ENCODE measurements at regions not wholly inside any gene's neighbourhood (a gene's known extent, or its start where the extent isn't known, plus 50 kb on each side); places are given as distances from the start of the nearest gene placed in this dataset.

DNA sequence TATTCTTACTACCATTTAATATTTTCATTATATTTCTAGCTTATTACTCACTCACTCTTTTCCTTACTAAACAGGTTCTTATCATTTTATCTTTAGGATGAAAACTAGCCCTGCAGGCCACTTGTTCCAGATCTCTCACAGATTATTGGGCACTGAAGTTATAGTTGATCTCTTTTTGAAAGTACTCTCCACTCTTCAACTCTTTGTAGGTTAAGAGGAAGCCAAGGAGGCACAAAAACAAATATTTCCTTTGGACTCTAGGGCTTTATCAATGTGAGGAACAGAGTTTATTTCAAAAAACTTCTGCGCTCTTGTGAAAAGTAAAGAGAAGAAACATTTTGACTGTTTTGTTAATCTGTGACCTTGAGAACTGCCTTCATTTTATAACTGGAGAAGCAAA, 96.0 kb upstream of the NPHP3 start:
- DNase-seq (ENCODE audit: insufficient read length, low spot score) (no peak), FAIRE-seq (no peak)
- TF ChIP-seq, protein P1, sequence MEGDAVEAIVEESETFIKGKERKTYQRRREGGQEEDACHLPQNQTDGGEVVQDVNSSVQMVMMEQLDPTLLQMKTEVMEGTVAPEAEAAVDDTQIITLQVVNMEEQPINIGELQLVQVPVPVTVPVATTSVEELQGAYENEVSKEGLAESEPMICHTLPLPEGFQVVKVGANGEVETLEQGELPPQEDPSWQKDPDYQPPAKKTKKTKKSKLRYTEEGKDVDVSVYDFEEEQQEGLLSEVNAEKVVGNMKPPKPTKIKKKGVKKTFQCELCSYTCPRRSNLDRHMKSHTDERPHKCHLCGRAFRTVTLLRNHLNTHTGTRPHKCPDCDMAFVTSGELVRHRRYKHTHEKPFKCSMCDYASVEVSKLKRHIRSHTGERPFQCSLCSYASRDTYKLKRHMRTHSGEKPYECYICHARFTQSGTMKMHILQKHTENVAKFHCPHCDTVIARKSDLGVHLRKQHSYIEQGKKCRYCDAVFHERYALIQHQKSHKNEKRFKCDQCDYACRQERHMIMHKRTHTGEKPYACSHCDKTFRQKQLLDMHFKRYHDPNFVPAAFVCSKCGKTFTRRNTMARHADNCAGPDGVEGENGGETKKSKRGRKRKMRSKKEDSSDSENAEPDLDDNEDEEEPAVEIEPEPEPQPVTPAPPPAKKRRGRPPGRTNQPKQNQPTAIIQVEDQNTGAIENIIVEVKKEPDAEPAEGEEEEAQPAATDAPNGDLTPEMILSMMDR (IDR thresholded peaks at IDR 0.05; ENCODE audit: insufficient read depth, missing control alignments): no peak

DNA sequence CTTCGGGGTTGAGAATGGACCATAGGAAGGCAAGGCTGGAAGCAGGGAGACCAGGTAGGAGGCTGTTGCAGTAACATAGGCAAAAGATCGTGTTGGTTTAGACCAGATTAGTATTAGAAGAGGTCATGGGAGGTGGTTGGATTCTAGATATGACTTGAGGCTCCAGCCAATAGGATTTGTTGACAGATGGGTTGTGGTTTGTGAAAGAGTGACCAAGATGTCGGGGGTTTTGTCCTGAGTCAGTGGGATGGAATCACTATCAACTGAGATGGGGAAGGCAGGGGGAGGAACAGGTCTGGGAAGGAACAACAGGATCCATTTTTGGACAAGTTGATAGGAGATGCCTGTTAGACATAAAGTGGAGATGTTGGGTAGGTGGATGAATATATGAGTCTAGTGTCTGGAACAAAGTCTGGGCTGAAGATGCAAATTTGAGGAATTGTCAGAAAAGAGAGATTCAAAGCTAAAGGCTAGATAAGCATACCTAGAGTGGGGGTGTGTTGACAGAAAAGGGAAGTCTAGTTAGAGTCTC, 95.5 kb upstream of the NPHP3 start:
- DNase-seq (ENCODE audit: insufficient read length, low spot score) (no peak), FAIRE-seq (no peak)
- TF ChIP-seq, protein P1 (IDR thresholded peaks at IDR 0.05; ENCODE audit: insufficient read depth, missing control alignments): no peak

DNA sequence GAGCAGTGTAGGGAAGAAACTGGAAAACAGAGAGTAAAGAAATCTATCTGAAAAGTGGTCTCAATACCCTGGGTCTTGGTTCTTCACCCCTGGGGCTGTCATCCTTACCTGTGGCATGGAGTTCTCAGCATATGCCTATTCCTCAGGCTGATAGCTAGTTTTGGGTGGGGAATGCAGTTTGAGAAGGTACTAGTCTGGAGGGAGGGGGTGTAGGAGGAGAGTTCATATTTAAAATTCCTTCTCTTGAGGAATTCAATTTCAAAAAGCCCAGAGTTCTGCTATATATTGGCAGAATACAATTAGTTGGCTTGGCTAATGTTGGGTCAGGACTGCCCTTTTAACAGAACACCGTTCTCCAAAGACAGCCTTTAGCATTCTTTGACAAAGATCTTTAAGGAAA, 82.9 kb upstream of the NPHP3 start:
- no peak for DNase-seq (ENCODE audit: insufficient read length, low spot score)
- FAIRE-seq: no peak
- TF ChIP-seq, protein P1 (IDR thresholded peaks at IDR 0.05; ENCODE audit: insufficient read depth, missing control alignments): no peak

DNA sequence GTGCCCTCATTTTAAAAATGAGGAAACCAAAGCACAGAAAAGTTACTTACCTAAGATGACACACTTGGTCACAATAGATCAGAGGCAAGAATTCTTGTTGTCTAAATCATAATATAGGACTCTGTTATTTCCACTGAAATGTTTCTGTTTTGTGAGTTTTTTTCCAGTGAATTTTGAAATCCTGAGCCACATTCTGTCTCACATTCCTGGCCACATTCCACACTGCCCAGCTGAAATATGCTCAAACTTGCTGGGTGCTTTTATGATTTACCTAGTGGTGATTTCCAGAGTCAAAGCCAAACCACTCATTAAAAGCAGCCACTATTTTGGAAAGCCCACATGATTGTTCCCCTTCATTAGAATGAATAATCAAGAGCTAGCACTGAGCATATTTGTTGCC, 82.3 kb upstream of the NPHP3 start:
- FAIRE-seq (no peak), DNase-seq (ENCODE audit: insufficient read length, low spot score) (no peak)
- TF ChIP-seq, protein P1 (IDR thresholded peaks at IDR 0.05; ENCODE audit: insufficient read depth, missing control alignments): no peak

DNA sequence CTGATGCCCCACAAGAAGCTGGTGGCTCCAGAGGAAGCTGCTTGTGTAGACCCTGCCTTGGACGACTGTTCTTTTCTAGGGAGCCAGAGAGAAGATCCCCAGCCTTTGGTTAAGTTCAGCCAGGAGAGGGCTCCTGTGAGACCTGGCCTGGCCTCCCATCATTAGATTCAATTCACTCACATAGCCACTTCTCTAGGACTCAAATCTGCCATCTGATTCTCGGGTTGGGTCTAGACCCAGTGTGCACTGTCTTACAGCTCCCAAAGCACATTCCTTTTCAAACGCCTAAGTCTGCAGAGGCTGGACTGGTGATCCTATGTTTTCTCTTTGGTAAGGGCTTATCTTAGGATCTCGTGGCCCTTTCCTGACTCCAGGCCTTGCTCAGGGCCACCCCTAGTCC, 81.7 kb upstream of the NPHP3 start:
- DNase-seq (ENCODE audit: insufficient read length, low spot score): no peak
- no peak for FAIRE-seq
- TF ChIP-seq, protein P1 (IDR thresholded peaks at IDR 0.05; ENCODE audit: insufficient read depth, missing control alignments): no peak

GRCh38 chr3:132800958-132801357, 78.7 kb upstream of the NPHP3 start:
- TF ChIP-seq, protein P1 (IDR thresholded peaks at IDR 0.05; ENCODE audit: insufficient read depth, missing control alignments): no peak
- no peak for DNase-seq (ENCODE audit: insufficient read length, low spot score)
- FAIRE-seq: no peak

GRCh38 chr3:132790806-132791205, 68.6 kb upstream of the NPHP3 start:
- TF ChIP-seq, protein P1 (IDR thresholded peaks at IDR 0.05; ENCODE audit: insufficient read depth, missing control alignments): no peak
- no peak for DNase-seq (ENCODE audit: insufficient read length, low spot score)
- FAIRE-seq: no peak
